ENCODE measurements at regions not wholly inside any gene's neighbourhood (a gene's known extent, or its start where the extent isn't known, plus 50 kb on each side); places are given as distances from the start of the nearest gene placed in this dataset.

DNA sequence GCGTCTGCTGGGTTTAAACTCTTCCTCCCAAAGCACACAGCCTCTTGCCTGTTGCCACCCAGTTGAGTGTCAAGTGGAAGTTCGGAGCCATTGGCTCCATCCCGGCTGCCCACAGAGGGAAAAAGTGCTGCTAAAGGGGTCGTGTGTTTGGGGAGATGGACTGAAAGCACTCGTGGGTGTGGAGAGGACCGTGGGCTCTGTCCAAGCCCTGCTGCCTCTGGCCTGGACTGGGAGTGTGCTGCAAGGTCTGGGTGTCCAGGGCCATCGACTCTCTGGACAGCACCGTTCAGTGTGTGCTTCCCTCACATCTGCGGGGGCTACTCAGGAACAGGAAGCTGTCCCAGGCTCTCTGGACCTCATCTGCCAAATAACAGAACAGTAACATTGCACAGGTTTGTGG, 269.3 kb downstream of the DLL1 start:
- Histone ChIP-seq H2AFZ (ENCODE audit: low read depth, low read length) (no peak overlapping the region), H3K36me3 (ENCODE audit: insufficient read depth, low read length) (no peaks in the 10 kb centered on the region), H3K4me3 (ENCODE audit: low read depth in 1 of 2, low read length in 2 of 2) (no peak overlapping the region), H3K9ac (ENCODE audit: low read depth, low read length) (no peak overlapping the region), H3K9me3 (ENCODE audit: insufficient read depth, low read length, severe bottlenecking) (no peaks in the 10 kb centered on the region), H3K4me1 (ENCODE audit: insufficient read depth, low read length) (no peaks in the 10 kb centered on the region), H3K27me3 (ENCODE audit: insufficient read depth, low read length, poor library complexity) (no peaks in the 10 kb centered on the region), H3K4me2 (ENCODE audit: insufficient read depth, low read length) (no peak overlapping the region), H3K27ac (ENCODE audit: low read length) (no peak overlapping the region), H4K20me1 (ENCODE audit: insufficient read depth, low read length) (no peaks in the 10 kb centered on the region; the same call in 1 of the 2 replicates), H3K79me2 (ENCODE audit: insufficient read depth, low read length) (no peaks in the 10 kb centered on the region)
- no peak for TF ChIP-seq EZH2 (IDR thresholded peaks at IDR 0.05; ENCODE audit: borderline replicate concordance, low read depth, low read length, severe bottlenecking)
- TF ChIP-seq, protein P1, sequence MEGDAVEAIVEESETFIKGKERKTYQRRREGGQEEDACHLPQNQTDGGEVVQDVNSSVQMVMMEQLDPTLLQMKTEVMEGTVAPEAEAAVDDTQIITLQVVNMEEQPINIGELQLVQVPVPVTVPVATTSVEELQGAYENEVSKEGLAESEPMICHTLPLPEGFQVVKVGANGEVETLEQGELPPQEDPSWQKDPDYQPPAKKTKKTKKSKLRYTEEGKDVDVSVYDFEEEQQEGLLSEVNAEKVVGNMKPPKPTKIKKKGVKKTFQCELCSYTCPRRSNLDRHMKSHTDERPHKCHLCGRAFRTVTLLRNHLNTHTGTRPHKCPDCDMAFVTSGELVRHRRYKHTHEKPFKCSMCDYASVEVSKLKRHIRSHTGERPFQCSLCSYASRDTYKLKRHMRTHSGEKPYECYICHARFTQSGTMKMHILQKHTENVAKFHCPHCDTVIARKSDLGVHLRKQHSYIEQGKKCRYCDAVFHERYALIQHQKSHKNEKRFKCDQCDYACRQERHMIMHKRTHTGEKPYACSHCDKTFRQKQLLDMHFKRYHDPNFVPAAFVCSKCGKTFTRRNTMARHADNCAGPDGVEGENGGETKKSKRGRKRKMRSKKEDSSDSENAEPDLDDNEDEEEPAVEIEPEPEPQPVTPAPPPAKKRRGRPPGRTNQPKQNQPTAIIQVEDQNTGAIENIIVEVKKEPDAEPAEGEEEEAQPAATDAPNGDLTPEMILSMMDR (IDR thresholded peaks at IDR 0.05; ENCODE audit: borderline replicate concordance, extremely low read depth, low read length, poor library complexity, severe bottlenecking): no peak
- DNase-seq: no peak
- no peak for ATAC-seq (ENCODE audit: insufficient read depth, low read depth)

DNA sequence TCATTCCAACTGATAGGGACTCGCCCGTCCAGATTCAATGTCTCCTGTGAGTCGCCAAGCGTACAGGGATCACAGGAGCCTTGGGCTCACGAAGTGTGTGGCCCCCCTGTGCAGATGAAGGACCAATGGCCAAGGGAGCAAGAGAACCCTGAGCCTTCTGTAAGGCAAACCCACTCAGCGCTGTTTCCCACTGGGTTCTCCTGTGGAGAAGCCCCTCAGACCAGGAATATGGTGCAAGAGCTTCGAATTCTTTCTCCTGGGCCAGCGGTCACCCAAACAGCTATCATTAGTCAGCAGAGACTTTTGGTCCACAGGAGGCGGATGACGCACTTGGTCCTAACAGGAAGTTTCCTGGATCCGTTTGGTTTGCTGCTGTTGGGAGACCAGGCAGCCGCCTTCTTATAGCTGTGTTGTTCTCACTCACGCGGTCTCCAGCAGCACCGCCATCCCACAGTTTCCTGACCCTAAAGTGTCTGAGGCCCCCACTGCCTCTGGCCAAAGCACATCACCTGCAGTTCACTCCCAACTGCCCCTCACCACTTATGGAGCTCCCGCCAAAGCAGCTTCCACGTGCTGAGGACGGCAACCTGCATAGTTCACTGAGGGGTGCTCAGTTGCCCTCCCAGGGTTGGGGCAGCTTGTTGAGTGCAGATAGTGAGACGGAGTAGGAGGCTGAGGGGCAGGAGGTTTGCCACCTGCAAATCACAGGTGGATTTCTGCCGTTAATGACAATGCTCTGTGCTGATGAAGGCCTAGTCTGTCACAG, 268.6 kb downstream of the ERMARD start:
- ATAC-seq (ENCODE audit: insufficient read depth, low read depth): no peak
- Histone ChIP-seq H3K9ac (ENCODE audit: low read depth, low read length) (no peak overlapping the region), H3K4me3 (ENCODE audit: low read depth in 1 of 2, low read length in 2 of 2) (no peak overlapping the region), H3K79me2 (ENCODE audit: insufficient read depth, low read length) (no peaks in the 10 kb centered on the region), H3K36me3 (ENCODE audit: insufficient read depth, low read length) (no peaks in the 10 kb centered on the region), H3K9me3 (ENCODE audit: insufficient read depth, low read length, severe bottlenecking) (no peaks in the 10 kb centered on the region), H3K4me2 (ENCODE audit: insufficient read depth, low read length) (no peak overlapping the region), H3K27ac (ENCODE audit: low read length) (no peak overlapping the region), H4K20me1 (ENCODE audit: insufficient read depth, low read length) (no peaks in the 10 kb centered on the region), H3K27me3 (ENCODE audit: insufficient read depth, low read length, poor library complexity) (peaks cover 3% of the 10 kb centered on the region), H3K4me1 (ENCODE audit: insufficient read depth, low read length) (no peaks in the 10 kb centered on the region), H2AFZ (ENCODE audit: low read depth, low read length) (no peak overlapping the region)
- TF ChIP-seq, protein P1 (IDR thresholded peaks at IDR 0.05; ENCODE audit: borderline replicate concordance, extremely low read depth, low read length, poor library complexity, severe bottlenecking): no peak
- no peak for TF ChIP-seq EZH2 (IDR thresholded peaks at IDR 0.05; ENCODE audit: borderline replicate concordance, low read depth, low read length, severe bottlenecking)
- no peak for DNase-seq

DNA sequence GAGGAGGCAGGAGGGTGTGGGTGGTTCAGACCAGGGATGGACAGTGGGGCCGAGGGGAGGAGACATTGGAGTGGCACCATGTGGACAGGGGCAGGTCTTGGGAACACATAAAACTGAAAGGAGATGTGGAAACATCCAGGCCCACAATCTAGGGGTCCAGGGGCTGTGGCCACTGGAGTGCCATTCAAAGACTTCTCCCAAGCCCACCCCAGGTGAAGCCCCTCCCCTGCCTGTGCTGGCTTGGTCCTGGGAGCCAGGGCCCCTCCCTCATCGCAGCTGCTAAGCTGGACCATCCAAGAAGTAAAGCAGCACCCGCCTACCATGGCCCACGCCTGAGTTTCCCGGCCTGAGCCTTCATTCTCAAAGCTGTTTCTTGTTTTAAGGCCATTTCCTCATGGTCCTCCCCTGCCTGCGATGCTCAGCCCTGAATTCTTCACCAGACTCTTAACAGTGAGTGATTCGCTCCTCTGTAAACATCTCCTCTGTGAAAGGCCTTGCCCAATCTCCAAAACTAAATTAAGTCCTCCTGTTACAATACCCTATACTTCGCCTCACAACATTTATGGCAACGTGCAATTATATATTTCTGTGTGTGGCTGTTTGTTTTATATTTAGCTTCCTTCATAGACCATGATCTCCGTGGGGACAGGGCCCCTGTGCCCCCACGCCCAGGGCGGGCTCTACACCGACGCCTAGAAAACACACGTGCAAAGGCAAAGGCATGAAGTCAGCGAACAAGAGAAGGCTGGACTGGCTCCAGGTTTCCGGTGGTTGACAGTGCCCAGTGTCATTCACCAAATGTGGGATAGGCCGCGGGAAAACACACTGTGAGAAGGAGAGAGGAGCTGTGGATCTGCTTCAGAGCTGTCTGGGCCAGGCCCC, 267.8 kb downstream of the ERMARD start:
- ATAC-seq (ENCODE audit: insufficient read depth, low read depth): no peak
- no peaks in the 10 kb centered on the region for H3K9me3 ChIP-seq (ENCODE audit: insufficient read depth, low read length, severe bottlenecking)
- no peak overlapping the region for H2AFZ ChIP-seq (ENCODE audit: low read depth, low read length)
- peaks cover 11% of the 10 kb centered on the region for H3K27me3 ChIP-seq (ENCODE audit: insufficient read depth, low read length, poor library complexity)
- H3K36me3 ChIP-seq (ENCODE audit: insufficient read depth, low read length): no peaks in the 10 kb centered on the region
- H3K27ac ChIP-seq (ENCODE audit: low read length): no peak overlapping the region
- DNase-seq: no peak
- no peak overlapping the region for H3K4me3 ChIP-seq (ENCODE audit: low read depth in 1 of 2, low read length in 2 of 2)
- no peaks in the 10 kb centered on the region for H3K4me1 ChIP-seq (ENCODE audit: insufficient read depth, low read length)
- TF ChIP-seq EZH2 (IDR thresholded peaks at IDR 0.05; ENCODE audit: borderline replicate concordance, low read depth, low read length, severe bottlenecking): no peak
- TF ChIP-seq, protein P1 (IDR thresholded peaks at IDR 0.05; ENCODE audit: borderline replicate concordance, extremely low read depth, low read length, poor library complexity, severe bottlenecking): no peak
- no peak overlapping the region for H3K4me2 ChIP-seq (ENCODE audit: insufficient read depth, low read length)
- no peak overlapping the region for H3K9ac ChIP-seq (ENCODE audit: low read depth, low read length)
- no peaks in the 10 kb centered on the region for H4K20me1 ChIP-seq (ENCODE audit: insufficient read depth, low read length)
- no peaks in the 10 kb centered on the region for H3K79me2 ChIP-seq (ENCODE audit: insufficient read depth, low read length)

Data from DND-41 (cell line).